ENCODE measurements at regions not wholly inside any gene's neighbourhood (a gene's known extent, or its start where the extent isn't known, plus 50 kb on each side); places are given as distances from the start of the nearest gene placed in this dataset.
"Not testable (repeated sequence)": the region's sequence is repeated elsewhere in the genome, so short reads cannot be mapped to it uniquely, and the experiment has no call there.

DNA sequence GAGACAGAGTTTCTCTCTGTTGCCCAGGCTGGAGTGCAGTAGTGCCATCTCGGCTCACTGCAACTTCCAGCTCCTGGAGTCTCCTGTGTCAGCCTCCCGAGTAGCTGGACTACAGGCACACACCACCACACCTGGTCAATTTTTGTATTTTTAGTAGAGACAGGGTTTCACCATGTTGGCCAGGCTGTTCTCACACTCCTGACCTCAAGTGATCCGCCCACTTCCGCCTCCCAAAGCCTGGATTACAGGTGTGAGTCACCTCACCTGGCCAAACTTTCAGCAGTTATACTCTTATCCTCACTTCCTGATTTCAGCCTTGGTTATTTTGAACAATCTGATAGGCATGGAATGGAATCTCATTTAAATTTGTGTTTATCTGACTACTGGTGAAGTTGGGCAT lies 763.0 kb upstream of the TMEM132C start:
- H3K79me2 ChIP-seq (ENCODE audit: control insufficient read depth, insufficient read depth, low read length); H3K9me3 ChIP-seq (replicated peaks; ENCODE audit: control insufficient read depth, insufficient read depth, low read length); H3K36me3 ChIP-seq (ENCODE audit: control insufficient read depth in 2 of 2, insufficient read depth in 2 of 2, low read length in 1 of 2); CTCF ChIA-PET; H3K27me3 ChIP-seq (replicated peaks in 1 of 2; ENCODE audit: control insufficient read depth in 2 of 2, insufficient read depth in 2 of 2, low read length in 1 of 2); H3K27ac ChIP-seq (ENCODE audit: control insufficient read depth, insufficient read depth); ATAC-seq; BruUV-seq (replicated peaks); POLR2A ChIA-PET; FAIRE-seq; DNase-seq (ENCODE audit: low read depth, low spot score); H4K20me1 ChIP-seq (ENCODE audit: control insufficient read depth, insufficient read depth); H2AFZ ChIP-seq (ENCODE audit: control insufficient read depth, low read depth, low read length); H3K4me1 ChIP-seq (ENCODE audit: control insufficient read depth, insufficient read depth, low read length); H3K4me2 ChIP-seq (ENCODE audit: control insufficient read depth, insufficient read depth); intact Hi-C loops (cut with micrococcal nuclease; ENCODE audit: unreplicated experiment); H3K9ac ChIP-seq (ENCODE audit: control insufficient read depth, insufficient read depth, low read length); in situ Hi-C loops (cut with MboI); H3K4me3 ChIP-seq: not testable (repeated sequence)
- ChIA-PET RAD21 (ENCODE audit: unreplicated experiment) (interaction anchor here (1.8 kb wide), 1 partner anchor 15 kb away, joined by 5 read pairs; no protein-coding TSS in a partner anchor), SMC1A (ENCODE audit: uncharacterized antibody, unreplicated experiment) (interaction anchor here (1.3 kb wide), 1 partner anchor 18 kb away, joined by 3 read pairs; no protein-coding TSS in a partner anchor)
- 13% methylated on average over 4 of the region's 4 CpGs for WGBS (ENCODE audit: insufficient coverage, insufficient replicate concordance, low lambda C conversion rate, missing lambda C conversion rate)
- TF ChIP-seq IKZF1 (conservative IDR thresholded peaks at IDR 0.05): peak; percentile 51

DNA sequence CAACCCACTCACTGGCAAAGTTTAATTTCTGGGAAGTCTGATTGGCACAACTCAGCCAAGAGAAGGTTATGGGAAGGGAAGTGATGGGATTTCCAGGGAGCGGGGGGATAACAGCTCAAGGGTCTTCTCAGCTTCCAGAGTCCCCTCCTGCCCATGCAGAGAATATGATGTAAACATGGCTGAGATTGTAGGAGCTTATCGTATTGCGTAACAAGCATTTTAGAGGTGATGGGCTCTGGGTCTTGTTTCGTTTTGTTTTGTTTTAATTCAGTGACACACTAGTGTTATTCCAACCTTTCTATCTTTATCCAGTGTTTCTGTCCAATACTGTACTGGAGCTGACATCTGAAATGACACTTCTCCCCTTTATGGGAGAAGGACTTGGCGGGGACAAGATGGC lies 762.1 kb upstream of the TMEM132C start:
- ChIA-PET SMC1A (ENCODE audit: uncharacterized antibody, unreplicated experiment) (interaction anchor here (1.3 kb wide), 1 partner anchor 10 kb away, joined by 4 read pairs; no protein-coding TSS in a partner anchor), RAD21 (ENCODE audit: unreplicated experiment) (no interaction called here), CTCF (interaction anchor here (1.5 kb wide), 1 partner anchor 17 kb away, joined by 4 read pairs; no protein-coding TSS in a partner anchor), POLR2A (no interaction called here)
- TF ChIP-seq RELB (IDR thresholded peaks at IDR 0.05; ENCODE audit: low read depth): no peak
- Histone ChIP-seq H3K27me3 (replicated peaks in 1 of 2; ENCODE audit: control insufficient read depth in 2 of 2, insufficient read depth in 2 of 2, low read length in 1 of 2) (no peaks in the 10 kb centered on the region), H3K4me3 (no peak overlapping the region), H4K20me1 (ENCODE audit: control insufficient read depth, insufficient read depth) (no peaks in the 10 kb centered on the region), H3K27ac (ENCODE audit: control insufficient read depth, insufficient read depth) (no peak overlapping the region), H2AFZ (ENCODE audit: control insufficient read depth, low read depth, low read length) (no peak overlapping the region), H3K4me2 (ENCODE audit: control insufficient read depth, insufficient read depth) (no peak overlapping the region), H3K9ac (ENCODE audit: control insufficient read depth, insufficient read depth, low read length) (no peak overlapping the region), H3K4me1 (ENCODE audit: control insufficient read depth, insufficient read depth, low read length) (no peaks in the 10 kb centered on the region), H3K9me3 (replicated peaks; ENCODE audit: control insufficient read depth, insufficient read depth, low read length) (no peaks in the 10 kb centered on the region; the same call in 2 of the 3 replicates), H3K79me2 (ENCODE audit: control insufficient read depth, insufficient read depth, low read length) (no peaks in the 10 kb centered on the region), H3K36me3 (ENCODE audit: control insufficient read depth in 2 of 2, insufficient read depth in 2 of 2, low read length in 1 of 2) (no peaks in the 10 kb centered on the region)
- ATAC-seq: no peak
- no peak for DNase-seq (ENCODE audit: low read depth, low spot score)
- WGBS (ENCODE audit: insufficient coverage, insufficient replicate concordance, low lambda C conversion rate, missing lambda C conversion rate): 56% methylated on average over 5 of the region's 5 CpGs
- in situ Hi-C loops (cut with MboI): no loop called here
- no TSS peak for BruUV-seq (replicated peaks)
- no peak for FAIRE-seq
- intact Hi-C loops (cut with micrococcal nuclease; ENCODE audit: unreplicated experiment): no loop called here
